PC-9 (cell line): ENCODE measurements at regions not wholly inside any gene's neighbourhood (a gene's known extent, or its start where the extent isn't known, plus 50 kb on each side); places are given as distances from the start of the nearest gene placed in this dataset.

Source experiments
- EZH2 ChIP-seq: fragments of 200-600 bp; sonication (generic); IDR thresholded peaks from 2 replicates; pipeline ENCODE4 v1.8.0; 2017; ENCODE audit warnings: antibody characterized with exemption, low read depth
- TF ChIP-seq, protein P1 (sequence below): fragments of 200-600 bp; sonication (generic); conservative IDR thresholded peaks from 2 replicates; pipeline ENCODE4 v1.6.1; 2017; ENCODE audit warnings: mixed run types, antibody characterized with exemption, mild to moderate bottlenecking, moderate library complexity

DNA sequence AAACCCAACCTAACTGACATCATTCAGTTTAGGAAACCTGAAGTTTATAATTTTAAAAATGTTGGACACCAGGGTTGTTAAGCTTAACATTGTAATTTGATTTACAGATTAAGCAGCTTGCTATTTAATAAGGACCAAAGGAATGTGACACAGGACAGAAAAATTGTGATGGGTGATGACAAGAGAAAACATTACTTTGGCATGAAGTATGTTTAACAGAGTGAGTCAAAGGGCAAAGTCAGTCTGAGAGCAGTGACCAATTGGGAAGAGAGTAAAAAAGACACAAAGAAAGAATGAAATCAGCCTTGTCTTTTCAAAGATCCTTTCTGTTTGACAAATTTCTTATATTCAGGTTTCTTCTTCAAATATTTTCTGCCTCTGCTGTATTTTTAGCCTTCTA, 1301.6 kb downstream of the SI start:
- TF ChIP-seq, protein P1, sequence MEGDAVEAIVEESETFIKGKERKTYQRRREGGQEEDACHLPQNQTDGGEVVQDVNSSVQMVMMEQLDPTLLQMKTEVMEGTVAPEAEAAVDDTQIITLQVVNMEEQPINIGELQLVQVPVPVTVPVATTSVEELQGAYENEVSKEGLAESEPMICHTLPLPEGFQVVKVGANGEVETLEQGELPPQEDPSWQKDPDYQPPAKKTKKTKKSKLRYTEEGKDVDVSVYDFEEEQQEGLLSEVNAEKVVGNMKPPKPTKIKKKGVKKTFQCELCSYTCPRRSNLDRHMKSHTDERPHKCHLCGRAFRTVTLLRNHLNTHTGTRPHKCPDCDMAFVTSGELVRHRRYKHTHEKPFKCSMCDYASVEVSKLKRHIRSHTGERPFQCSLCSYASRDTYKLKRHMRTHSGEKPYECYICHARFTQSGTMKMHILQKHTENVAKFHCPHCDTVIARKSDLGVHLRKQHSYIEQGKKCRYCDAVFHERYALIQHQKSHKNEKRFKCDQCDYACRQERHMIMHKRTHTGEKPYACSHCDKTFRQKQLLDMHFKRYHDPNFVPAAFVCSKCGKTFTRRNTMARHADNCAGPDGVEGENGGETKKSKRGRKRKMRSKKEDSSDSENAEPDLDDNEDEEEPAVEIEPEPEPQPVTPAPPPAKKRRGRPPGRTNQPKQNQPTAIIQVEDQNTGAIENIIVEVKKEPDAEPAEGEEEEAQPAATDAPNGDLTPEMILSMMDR = no peak
- no peak for TF ChIP-seq EZH2
